Right atrium auricular region (tissue), 2 donors: ENCODE measurements at regions not wholly inside any gene's neighbourhood (a gene's known extent, or its start where the extent isn't known, plus 50 kb on each side); places are given as distances from the start of the nearest gene placed in this dataset.

ENCODE experiments used
- DNase-seq: peaks from one replicate; pipeline ENCODE4 v3.0.0-alpha.2; 2019; ENCODE audit warnings: low spot score
- H3K27ac ChIP-seq, 2 donors: fragments of 200-600 bp; sonication (generic); 1 replicate in 1 of 2; 2 replicates in 1 of 2; pipeline ENCODE4 v1.5.1; 2016 to 2019
- H3K27me3 ChIP-seq, 2 donors: fragments of 200-600 bp; sonication (generic); one replicate each; pipeline versions ENCODE4 v1.5.1 to v1.6.0; 2017 to 2019
- H3K36me3 ChIP-seq: fragments of 200-600 bp; sonication (generic); one replicate; pipeline ENCODE4 v1.5.1; 2016
- H3K4me1 ChIP-seq, 2 donors: fragments of 200-600 bp; sonication (generic); one replicate each; pipeline versions ENCODE4 v1.5.1 to v1.6.0; 2017 to 2019
- H3K4me3 ChIP-seq, 2 donors: fragments of 200-600 bp; sonication (generic); 1 replicate in 1 of 2; 2 replicates in 1 of 2; pipeline ENCODE4 v1.5.1; 2017 to 2019; ENCODE audit warnings: mild to moderate bottlenecking in 1 of 2, moderate library complexity in 1 of 2
- H3K9me3 ChIP-seq, 2 donors: fragments of 200-600 bp; sonication (generic); one replicate each; pipeline ENCODE4 v1.5.1; 2019
- CTCF ChIP-seq, 2 donors: fragments of 200-600 bp; sonication (generic); IDR thresholded peaks; one replicate each; pipeline ENCODE4 v1.5.1; 2019; ENCODE audit warnings: antibody characterized with exemption in 2 of 2

DNA sequence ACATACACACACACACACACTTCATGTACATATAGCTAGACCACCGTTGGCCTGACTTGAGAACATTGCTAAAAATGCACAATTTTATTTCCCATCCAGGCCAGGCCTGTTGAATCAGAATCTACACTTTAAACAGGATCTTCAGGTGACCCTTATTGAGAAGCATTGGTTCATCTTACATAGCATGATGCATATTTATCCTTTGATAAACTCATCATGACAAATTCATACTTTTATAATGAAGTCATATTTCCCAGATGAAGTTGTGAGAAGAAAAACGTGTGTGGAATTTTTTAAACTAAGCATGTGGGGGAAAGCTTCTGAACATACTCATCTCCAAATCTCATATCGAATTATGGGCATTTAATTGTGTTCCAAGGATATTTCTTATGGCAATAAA lies 877.7 kb downstream of the MRPL39 start:
- no peak for DNase-seq
- no peak for TF ChIP-seq CTCF (IDR thresholded peaks at IDR 0.05)
- no peaks in the 10 kb centered on the region for H3K36me3 ChIP-seq
- H3K4me3 ChIP-seq = no peak overlapping the region
- H3K27me3 ChIP-seq = no peaks in the 10 kb centered on the region
- no peaks in the 10 kb centered on the region for H3K4me1 ChIP-seq
- H3K9me3 ChIP-seq = no peaks in the 10 kb centered on the region
- no peak overlapping the region for H3K27ac ChIP-seq

DNA sequence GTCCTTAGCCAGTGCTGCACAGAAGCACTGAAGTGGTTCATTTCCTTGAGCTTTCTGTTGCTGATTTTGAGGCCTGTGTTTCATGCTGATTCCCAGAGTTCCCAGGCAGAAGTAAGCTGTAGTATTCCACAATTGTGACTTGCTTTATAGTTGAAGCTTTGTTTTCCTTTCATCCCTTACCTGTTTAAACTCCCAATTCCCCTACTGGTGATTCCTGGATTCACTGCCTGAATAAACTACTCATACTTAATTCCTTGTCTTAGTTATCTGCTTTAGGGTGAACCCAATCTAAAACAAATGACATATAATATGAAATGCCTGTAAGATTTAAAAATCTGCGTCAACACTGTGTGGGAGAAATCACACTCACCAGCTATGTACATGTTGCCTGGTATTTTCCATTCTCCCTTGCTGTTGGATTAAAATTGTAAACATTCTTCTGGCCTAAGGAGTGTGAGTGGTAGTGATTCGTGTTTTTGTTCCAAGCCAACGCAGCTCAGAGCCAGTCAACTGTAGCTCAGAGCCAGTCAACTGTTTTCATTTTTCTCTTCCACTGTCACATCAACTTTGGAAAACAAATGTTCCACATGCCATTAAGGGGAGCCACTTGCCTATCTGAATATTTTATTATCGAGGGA lies 879.4 kb downstream of the MRPL39 start:
- no peaks in the 10 kb centered on the region for H3K9me3 ChIP-seq
- no peaks in the 10 kb centered on the region for H3K4me1 ChIP-seq
- H3K4me3 ChIP-seq = no peak overlapping the region
- no peak for TF ChIP-seq CTCF (IDR thresholded peaks at IDR 0.05)
- no peaks in the 10 kb centered on the region for H3K27me3 ChIP-seq
- no peak overlapping the region for H3K27ac ChIP-seq
- no peaks in the 10 kb centered on the region for H3K36me3 ChIP-seq
- DNase-seq = no peak

DNA sequence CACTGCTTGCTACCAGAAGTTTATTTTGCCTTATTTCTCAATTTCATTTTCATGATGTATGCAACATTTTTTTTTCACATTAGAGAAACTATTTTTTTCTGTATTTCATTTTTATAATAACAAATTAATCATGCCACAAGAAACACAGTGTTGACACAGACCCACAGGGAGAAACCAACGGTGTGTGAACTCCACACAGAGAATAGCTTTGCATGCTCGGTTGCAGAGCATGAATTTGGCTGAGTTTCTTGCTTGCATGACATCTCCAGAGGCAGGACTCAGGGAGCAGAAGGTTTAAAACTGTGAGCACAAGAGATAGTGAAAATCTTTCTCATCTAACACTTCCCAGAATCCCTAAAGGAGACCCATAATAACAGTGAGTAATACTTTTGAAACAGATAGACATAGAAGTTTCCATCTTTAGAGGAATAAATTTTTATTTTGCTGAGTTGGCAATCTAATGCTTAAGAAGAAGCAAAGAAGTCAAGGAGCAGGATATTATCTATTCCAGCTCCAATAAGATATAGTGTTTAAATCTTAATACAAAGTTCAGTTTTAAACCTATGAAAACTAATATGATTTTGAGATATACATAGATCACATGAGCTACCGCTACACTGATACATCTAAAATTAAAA lies 890.9 kb downstream of the MRPL39 start:
- TF ChIP-seq CTCF (IDR thresholded peaks at IDR 0.05) = no peak
- Histone ChIP-seq H3K36me3 (no peaks in the 10 kb centered on the region), H3K4me3 (no peak overlapping the region), H3K4me1 (no peaks in the 10 kb centered on the region), H3K9me3 (no peaks in the 10 kb centered on the region), H3K27ac (no peak overlapping the region), H3K27me3 (no peaks in the 10 kb centered on the region)
- DNase-seq = no peak

- no peak for TF ChIP-seq CTCF (IDR thresholded peaks at IDR 0.05)
- Histone ChIP-seq H3K4me3 (no peak overlapping the region), H3K9me3 (no peaks in the 10 kb centered on the region), H3K4me1 (no peaks in the 10 kb centered on the region), H3K36me3 (no peaks in the 10 kb centered on the region), H3K27ac (no peak overlapping the region), H3K27me3 (no peaks in the 10 kb centered on the region)
- DNase-seq = no peak
Measured at GRCh38 chr21:24714646-24715200, 892.6 kb downstream of the MRPL39 start.

- no peak for TF ChIP-seq CTCF (IDR thresholded peaks at IDR 0.05)
Measured at GRCh38 chr21:24705201-24705600, 902.1 kb downstream of the MRPL39 start.

More at GRCh38 chr21:24705201-24705600, 902.1 kb downstream of the MRPL39 start:
- H3K27me3 ChIP-seq = no peaks in the 10 kb centered on the region
- no peak overlapping the region for H3K4me3 ChIP-seq
- H3K27ac ChIP-seq = no peak overlapping the region
- no peak for DNase-seq
- H3K4me1 ChIP-seq = no peaks in the 10 kb centered on the region
- no peaks in the 10 kb centered on the region for H3K9me3 ChIP-seq
- H3K36me3 ChIP-seq = no peaks in the 10 kb centered on the region
